ENCODE measurements at regions not wholly inside any gene's neighbourhood (a gene's known extent, or its start where the extent isn't known, plus 50 kb on each side); places are given as distances from the start of the nearest gene placed in this dataset.

DNA sequence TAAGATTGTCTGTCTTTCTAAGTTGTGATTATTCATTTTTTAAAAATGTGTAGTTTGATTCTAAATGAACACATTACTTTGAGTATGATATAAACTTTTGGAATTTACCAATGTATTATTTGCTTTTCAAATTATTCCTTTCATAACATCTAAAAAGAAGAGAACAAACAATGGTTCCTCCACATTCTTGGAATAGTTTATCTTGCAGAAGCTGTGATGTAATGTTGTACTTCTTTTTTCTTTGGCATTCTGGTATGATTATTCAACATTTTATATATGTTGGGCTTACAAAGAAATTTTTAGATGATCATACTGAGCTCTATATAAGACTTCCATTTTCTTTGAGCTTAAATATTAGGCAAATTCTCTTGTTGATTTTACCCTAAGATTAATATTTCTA, 419.2 kb downstream of the DIPK2A start:
- no peak for DNase-seq

GRCh38 chr3:144391236-144391635, 419.6 kb downstream of the DIPK2A start:
- DNase-seq, result no peak

DNA sequence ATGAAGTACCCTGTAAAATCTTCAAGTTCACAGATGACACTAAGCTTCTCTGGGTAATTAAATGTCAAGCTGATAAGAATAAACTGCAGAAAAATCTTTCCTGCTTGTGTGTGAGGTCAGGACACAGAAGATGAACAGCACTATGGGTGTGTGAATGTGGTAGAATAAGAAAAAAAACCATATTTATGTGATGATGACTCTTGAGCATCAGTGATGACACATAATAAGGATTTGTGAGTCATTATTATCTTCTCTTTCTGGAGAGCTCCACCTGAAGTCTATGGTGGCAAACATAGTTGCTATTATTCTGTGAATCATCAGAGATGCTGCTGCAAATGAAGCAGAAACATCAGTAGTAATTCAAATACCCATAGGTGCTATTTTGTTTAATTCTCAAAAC, 422.4 kb downstream of the DIPK2A start:
- DNase-seq, result no peak

GRCh38 chr3:144402430-144402829, 430.8 kb downstream of the DIPK2A start:
- DNase-seq, result no peak

DNA sequence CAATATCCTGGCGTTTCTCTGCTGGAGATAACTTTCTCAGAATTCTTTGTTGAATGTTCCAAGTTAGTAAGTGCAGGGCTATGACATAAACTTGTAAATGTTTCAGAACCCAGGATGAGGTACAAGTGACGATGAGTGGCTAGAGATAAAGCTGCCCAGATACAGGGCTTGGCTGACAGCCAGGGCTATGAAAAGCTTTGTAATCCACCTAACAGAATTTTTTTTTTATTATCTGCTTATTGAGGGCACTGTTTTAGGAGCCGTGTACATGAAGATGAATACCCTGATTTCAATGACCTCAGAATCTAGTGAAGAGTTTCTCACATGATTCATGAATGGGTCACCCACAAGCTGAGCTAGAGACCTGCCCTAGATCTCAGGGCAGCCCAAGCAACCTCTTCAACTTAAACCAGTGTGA, 431.4 kb downstream of the DIPK2A start:
- no peak for DNase-seq

- DNase-seq, result no peak
Observed at GRCh38 chr3:144407335-144407734, 435.7 kb downstream of the DIPK2A start.

- no peak for DNase-seq
Observed at GRCh38 chr3:144409319-144409718, 437.7 kb downstream of the DIPK2A start.

GRCh38 chr3:144413068-144413467, 441.4 kb downstream of the DIPK2A start:
- no peak for DNase-seq

- no peak for DNase-seq
Observed at GRCh38 chr3:144415492-144415891, 443.9 kb downstream of the DIPK2A start.

DNA sequence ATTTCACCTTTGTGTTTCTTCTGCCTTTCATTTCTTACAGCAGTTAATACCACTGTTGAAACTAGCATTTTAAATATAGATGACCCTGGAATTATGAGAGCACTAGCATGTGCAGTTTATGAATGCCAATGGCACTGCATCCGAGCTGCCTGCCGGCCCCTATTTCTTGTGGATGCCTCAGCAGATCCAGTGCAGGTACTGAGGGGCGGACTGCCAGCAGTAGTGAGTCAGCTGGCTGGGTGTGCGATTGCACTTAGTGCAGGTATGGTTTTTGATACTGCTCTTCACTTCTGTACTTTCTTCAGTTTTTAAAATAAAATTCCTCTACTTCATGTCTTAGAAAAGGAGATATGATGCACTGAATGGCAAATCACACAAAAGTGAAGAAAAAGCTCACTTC, 453.0 kb downstream of the DIPK2A start:
- DNase-seq, result no peak

GRCh38 chr3:144426366-144426765, 454.7 kb downstream of the DIPK2A start:
- DNase-seq, result no peak

DNA sequence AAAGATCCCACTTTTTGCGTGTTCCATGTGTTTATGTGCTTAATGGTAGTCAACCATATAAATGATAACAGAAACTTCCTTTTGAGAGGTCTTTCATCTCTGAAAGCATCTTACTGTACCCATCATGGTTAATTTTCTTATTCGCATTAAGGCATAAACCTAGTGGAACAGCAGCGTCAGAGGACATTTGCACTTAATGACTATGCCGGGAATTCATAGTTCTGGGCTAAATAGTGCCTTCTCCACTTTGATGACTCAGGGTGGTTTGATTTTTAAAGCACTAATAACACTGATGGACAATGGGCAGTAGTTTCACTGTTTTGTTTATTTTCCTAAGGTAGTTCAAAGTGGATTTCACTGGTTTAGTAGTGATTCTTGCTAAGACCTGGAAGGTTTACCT, 455.3 kb downstream of the DIPK2A start:
- no peak for DNase-seq

- no peak for DNase-seq
Observed at GRCh38 chr3:144429719-144430121, 458.1 kb downstream of the DIPK2A start.

DNA sequence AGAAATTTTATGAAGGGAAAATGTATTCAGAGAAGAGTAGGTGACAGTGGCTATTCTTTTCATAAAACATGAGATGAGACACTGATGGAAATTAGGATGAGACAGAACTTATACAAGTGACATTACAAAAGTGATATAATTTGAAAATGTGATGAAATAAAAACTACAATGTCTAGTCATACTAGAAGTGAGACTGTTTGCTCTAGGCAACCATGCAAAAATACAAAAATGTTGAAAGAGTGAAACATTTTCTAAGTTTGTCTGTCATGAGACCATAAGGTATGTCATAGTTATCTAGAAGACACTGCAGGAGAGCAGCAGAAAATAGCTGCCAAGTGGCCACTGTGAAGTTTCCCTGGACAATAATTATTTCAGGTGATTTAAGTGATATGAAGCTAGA, 459.5 kb downstream of the DIPK2A start:
- no peak for DNase-seq

DNA sequence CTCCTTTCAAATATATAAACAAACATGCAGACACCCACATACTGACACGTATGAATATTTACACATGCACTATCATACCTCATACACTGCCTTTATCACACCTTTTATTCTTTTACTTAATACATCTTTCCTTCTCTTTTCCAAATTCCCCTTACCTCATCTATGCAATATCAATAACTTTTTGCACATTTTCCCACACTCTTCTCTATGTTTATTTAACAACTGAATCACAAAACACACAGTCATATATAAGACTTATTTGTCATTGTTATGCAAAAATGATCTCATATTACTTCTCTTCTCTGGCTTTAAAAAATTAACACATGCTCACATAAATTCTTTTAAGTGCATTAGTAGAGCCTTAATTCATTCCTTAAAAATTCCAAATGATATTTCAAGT, 461.4 kb downstream of the DIPK2A start:
- DNase-seq, result no peak

GRCh38 chr3:144437989-144438388, 466.4 kb downstream of the DIPK2A start:
- no peak for DNase-seq

- DNase-seq, result no peak
Observed at GRCh38 chr3:144444061-144444460, 472.4 kb downstream of the DIPK2A start.

GRCh38 chr3:144444546-144444945, 472.9 kb downstream of the DIPK2A start:
- DNase-seq, result no peak

DNA sequence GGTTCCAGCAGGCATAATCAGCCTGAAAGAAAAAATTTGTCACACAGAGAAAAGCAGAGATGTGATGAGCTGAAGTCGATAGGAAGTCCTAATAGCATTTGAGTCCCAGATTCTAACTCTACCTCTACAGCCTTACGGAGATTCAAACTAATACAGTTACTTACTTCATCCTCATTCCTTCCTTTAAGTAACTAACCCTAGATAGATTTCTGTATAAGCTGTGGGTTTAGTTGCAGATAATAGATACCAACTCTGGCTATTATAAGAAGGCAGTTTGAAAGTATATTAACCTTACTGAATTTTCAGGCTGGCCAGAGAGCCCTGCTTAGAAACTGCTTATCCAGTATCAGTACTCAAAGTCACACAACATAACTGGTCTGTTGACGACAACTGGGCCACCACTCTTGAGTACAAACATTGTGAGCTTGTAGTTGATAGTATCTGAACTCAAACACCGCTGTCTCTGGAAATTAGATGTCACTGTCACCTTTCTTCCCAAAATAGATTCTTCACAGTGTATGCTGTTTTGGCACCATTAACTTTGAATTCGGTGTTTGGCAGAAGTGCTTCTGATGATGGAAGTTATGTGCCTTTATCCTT, 484.3 kb downstream of the DIPK2A start:
- DNase-seq, result no peak

GRCh38 chr3:144457758-144458157, 486.1 kb downstream of the DIPK2A start:
- no peak for DNase-seq

- no peak for DNase-seq
Observed at GRCh38 chr3:144458283-144458682, 486.7 kb downstream of the DIPK2A start.

GRCh38 chr3:144462337-144462736, 490.7 kb downstream of the DIPK2A start:
- no peak for DNase-seq

GRCh38 chr3:144463911-144464310, 492.3 kb downstream of the DIPK2A start:
- DNase-seq, result no peak

- DNase-seq, result no peak
Observed at GRCh38 chr3:144466114-144466513, 494.5 kb downstream of the DIPK2A start.

- DNase-seq, result no peak
Observed at GRCh38 chr3:144466540-144466939, 494.9 kb downstream of the DIPK2A start.

DNA sequence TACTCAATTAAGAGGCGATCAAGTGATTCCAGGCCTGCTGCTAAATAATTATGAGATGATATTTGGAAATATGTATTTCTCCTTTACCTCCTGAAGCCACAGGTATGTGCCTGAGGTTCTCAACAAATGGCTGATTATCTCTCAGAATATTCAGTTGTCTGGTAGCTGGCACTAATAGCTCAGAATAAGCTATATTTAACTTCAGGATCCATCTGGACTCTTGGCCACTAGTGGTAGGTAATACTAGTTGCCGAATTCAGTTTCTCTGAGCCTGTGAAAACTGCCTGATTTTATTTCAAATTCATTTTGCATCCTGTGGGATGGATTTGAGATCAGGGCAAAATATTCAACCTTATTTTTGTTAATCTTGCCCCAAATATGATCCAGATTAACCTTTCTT, 499.0 kb downstream of the DIPK2A start:
- DNase-seq, result no peak
